SH-SY5Y (cell line): ENCODE measurements at regions not wholly inside any gene's neighbourhood (a gene's known extent, or its start where the extent isn't known, plus 50 kb on each side); places are given as distances from the start of the nearest gene placed in this dataset.

Experiments used
- GATA2 ChIP-seq: IDR thresholded peaks from 2 replicates; pipeline ENCODE4 v1.6.1; 2011; ENCODE audit warnings: mild to moderate bottlenecking, low read depth, low read length
- GATA3 ChIP-seq: IDR thresholded peaks from 2 replicates; pipeline ENCODE4 v1.6.1; 2011; ENCODE audit warnings: low read depth, mild to moderate bottlenecking, low read length, moderate library complexity

GRCh38 chr3:168575750-168576149 lies 480.0 kb upstream of the GOLIM4 start:
- TF ChIP-seq GATA3 = no peak
- no peak for TF ChIP-seq GATA2
